K562 (cell line): ENCODE measurements at regions not wholly inside any gene's neighbourhood (a gene's known extent, or its start where the extent isn't known, plus 50 kb on each side); places are given as distances from the start of the nearest gene placed in this dataset.

Experiments
- FOSL1 ChIP-seq: fragments of 200-800 bp; sonication (Bioruptor generic); conservative IDR thresholded peaks from 2 replicates; pipeline ENCODE4 v1.6.1; 2016; ENCODE audit warnings: missing genetic modification characterization, missing compliant biosample characterization
- FUS ChIP-seq: fragments of 200-400 bp; formaldehyde crosslinking; optimal IDR thresholded peaks from 2 replicates; pipeline ENCODE3; 2017; ENCODE audit warnings: low read depth, low read length
- KDM2B ChIP-seq: fragments of 250-450 bp; sonication (Bioruptor Pico); IDR thresholded peaks from 2 replicates; pipeline ENCODE4 v1.8.0; 2021; ENCODE audit warnings: mild to moderate bottlenecking, moderate library complexity
- MBD2 ChIP-seq: sonication (generic); IDR thresholded peaks from 2 replicates; pipeline ENCODE4 v1.6.1; 2016; ENCODE audit warnings: low read depth, borderline replicate concordance
- ZSCAN29 ChIP-seq: fragments of 450-650 bp; IDR thresholded peaks from 2 replicates; pipeline ENCODE4 v1.6.1; 2017
- TF ChIP-seq, protein P1 (sequence below): sonication (generic); formaldehyde crosslinking; IDR thresholded peaks from 2 replicates; pipeline ENCODE4 v1.8.1; 2023; ENCODE audit warnings: missing genetic modification reagents, mild to moderate bottlenecking, borderline replicate concordance
- TF ChIP-seq, protein P2 (sequence below): fragments of 450-650 bp; IDR thresholded peaks from 2 replicates; pipeline ENCODE4 v1.7.1; 2018; ENCODE audit warnings: mild to moderate bottlenecking, low read depth; ENCODE audit not compliant: partially characterized antibody
- TF ChIP-seq, protein P3 (sequence below): IDR thresholded peaks from 2 replicates; pipeline ENCODE4 v1.6.1; 2016; ENCODE audit warnings: missing genetic modification characterization, missing compliant biosample characterization

DNA sequence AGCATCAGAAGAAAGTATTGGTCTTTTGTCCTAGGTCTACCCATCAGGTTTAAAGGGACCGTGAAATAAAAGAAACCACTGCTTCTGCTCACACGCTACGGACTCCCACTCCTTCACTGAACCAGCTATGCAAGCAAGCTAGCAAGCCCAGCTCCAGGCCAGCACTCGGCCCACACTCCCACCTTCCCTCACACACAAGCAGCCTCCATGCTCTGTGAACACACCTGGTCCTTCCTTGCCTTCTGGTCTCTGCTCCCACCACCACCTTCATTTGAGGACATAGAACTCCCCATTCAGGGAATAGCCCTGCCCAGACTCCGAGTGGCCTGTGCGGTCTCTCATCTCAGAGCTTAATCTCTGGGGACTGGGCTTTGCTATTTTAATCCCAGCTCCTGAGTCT is 436.4 kb upstream of the CDH4 start (continued):
- TF ChIP-seq, protein P1, sequence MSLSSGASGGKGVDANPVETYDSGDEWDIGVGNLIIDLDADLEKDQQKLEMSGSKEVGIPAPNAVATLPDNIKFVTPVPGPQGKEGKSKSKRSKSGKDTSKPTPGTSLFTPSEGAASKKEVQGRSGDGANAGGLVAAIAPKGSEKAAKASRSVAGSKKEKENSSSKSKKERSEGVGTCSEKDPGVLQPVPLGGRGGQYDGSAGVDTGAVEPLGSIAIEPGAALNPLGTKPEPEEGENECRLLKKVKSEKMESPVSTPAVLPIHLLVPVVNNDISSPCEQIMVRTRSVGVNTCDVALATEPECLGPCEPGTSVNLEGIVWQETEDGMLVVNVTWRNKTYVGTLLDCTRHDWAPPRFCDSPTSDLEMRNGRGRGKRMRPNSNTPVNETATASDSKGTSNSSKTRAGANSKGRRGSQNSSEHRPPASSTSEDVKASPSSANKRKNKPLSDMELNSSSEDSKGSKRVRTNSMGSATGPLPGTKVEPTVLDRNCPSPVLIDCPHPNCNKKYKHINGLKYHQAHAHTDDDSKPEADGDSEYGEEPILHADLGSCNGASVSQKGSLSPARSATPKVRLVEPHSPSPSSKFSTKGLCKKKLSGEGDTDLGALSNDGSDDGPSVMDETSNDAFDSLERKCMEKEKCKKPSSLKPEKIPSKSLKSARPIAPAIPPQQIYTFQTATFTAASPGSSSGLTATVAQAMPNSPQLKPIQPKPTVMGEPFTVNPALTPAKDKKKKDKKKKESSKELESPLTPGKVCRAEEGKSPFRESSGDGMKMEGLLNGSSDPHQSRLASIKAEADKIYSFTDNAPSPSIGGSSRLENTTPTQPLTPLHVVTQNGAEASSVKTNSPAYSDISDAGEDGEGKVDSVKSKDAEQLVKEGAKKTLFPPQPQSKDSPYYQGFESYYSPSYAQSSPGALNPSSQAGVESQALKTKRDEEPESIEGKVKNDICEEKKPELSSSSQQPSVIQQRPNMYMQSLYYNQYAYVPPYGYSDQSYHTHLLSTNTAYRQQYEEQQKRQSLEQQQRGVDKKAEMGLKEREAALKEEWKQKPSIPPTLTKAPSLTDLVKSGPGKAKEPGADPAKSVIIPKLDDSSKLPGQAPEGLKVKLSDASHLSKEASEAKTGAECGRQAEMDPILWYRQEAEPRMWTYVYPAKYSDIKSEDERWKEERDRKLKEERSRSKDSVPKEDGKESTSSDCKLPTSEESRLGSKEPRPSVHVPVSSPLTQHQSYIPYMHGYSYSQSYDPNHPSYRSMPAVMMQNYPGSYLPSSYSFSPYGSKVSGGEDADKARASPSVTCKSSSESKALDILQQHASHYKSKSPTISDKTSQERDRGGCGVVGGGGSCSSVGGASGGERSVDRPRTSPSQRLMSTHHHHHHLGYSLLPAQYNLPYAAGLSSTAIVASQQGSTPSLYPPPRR (CRISPR knock-in tag): no peak
- TF ChIP-seq FUS: no peak
- TF ChIP-seq ZSCAN29: no peak
- TF ChIP-seq KDM2B (CRISPR knock-in tag): no peak
- TF ChIP-seq FOSL1 (tag): no peak
- TF ChIP-seq, protein P2, sequence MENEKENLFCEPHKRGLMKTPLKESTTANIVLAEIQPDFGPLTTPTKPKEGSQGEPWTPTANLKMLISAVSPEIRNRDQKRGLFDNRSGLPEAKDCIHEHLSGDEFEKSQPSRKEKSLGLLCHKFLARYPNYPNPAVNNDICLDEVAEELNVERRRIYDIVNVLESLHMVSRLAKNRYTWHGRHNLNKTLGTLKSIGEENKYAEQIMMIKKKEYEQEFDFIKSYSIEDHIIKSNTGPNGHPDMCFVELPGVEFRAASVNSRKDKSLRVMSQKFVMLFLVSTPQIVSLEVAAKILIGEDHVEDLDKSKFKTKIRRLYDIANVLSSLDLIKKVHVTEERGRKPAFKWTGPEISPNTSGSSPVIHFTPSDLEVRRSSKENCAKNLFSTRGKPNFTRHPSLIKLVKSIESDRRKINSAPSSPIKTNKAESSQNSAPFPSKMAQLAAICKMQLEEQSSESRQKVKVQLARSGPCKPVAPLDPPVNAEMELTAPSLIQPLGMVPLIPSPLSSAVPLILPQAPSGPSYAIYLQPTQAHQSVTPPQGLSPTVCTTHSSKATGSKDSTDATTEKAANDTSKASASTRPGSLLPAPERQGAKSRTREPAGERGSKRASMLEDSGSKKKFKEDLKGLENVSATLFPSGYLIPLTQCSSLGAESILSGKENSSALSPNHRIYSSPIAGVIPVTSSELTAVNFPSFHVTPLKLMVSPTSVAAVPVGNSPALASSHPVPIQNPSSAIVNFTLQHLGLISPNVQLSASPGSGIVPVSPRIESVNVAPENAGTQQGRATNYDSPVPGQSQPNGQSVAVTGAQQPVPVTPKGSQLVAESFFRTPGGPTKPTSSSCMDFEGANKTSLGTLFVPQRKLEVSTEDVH: no peak
- TF ChIP-seq MBD2: no peak
- TF ChIP-seq, protein P3, sequence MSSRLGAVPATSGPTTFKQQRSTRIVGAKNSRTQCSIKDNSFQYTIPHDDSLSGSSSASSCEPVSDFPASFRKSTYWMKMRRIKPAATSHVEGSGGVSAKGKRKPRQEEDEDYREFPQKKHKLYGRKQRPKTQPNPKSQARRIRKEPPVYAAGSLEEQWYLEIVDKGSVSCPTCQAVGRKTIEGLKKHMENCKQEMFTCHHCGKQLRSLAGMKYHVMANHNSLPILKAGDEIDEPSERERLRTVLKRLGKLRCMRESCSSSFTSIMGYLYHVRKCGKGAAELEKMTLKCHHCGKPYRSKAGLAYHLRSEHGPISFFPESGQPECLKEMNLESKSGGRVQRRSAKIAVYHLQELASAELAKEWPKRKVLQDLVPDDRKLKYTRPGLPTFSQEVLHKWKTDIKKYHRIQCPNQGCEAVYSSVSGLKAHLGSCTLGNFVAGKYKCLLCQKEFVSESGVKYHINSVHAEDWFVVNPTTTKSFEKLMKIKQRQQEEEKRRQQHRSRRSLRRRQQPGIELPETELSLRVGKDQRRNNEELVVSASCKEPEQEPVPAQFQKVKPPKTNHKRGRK (tag): no peak
